CD14-positive monocyte (primary cell): ENCODE measurements at regions not wholly inside any gene's neighbourhood (a gene's known extent, or its start where the extent isn't known, plus 50 kb on each side); places are given as distances from the start of the nearest gene placed in this dataset.

ENCODE experiments used
- DNase-seq, 3 donors: peaks; one replicate each; pipeline ENCODE4 v3.0.0-alpha.2; 2011 to 2022
- H2AFZ ChIP-seq: 2 replicates; pipeline ENCODE4 v1.6.0; 2012; ENCODE audit warnings: mild to moderate bottlenecking, low read depth, low read length, inconsistent platforms; ENCODE audit not compliant: insufficient read depth, poor library complexity, severe bottlenecking
- H3K27ac ChIP-seq, 2 donors: 1 replicate in 1 of 2; 2 replicates in 1 of 2; pipeline ENCODE4 v1.5.1; 2012 to 2013; ENCODE audit warnings: low read length in 2 of 2, control low read depth in 1 of 2, inconsistent platforms in 1 of 2, low read depth in 1 of 2, mild to moderate bottlenecking in 1 of 2
- H3K27me3 ChIP-seq, 2 donors: one replicate each; pipeline versions ENCODE4 v1.6.0 to v1.6.1; 2011 to 2013; ENCODE audit warnings: low read length in 2 of 2; ENCODE audit not compliant: control insufficient read depth in 2 of 2, insufficient read depth in 2 of 2
- H3K36me3 ChIP-seq, 2 donors: replicated peaks in 1 of 2; 1 replicate in 1 of 2; 2 replicates in 1 of 2; pipeline versions ENCODE4 v1.5.1 to v1.6.1; 2012 to 2013; ENCODE audit warnings: low read length in 2 of 2, control low read depth in 1 of 2, inconsistent platforms in 1 of 2, mild to moderate bottlenecking in 1 of 2; ENCODE audit not compliant: insufficient read depth in 2 of 2, control insufficient read depth in 1 of 2
- H3K4me1 ChIP-seq, 2 donors: 1 replicate in 1 of 2; 2 replicates in 1 of 2; pipeline versions ENCODE4 v1.5.1 to v1.6.1; 2012 to 2013; ENCODE audit warnings: low read length in 2 of 2, control low read depth in 1 of 2, inconsistent platforms in 1 of 2, mild to moderate bottlenecking in 1 of 2, moderate library complexity in 1 of 2; ENCODE audit not compliant: insufficient read depth in 2 of 2, control insufficient read depth in 1 of 2
- H3K4me2 ChIP-seq: replicated peaks from 2 replicates; pipeline ENCODE3; 2012; ENCODE audit warnings: low read length, moderate library complexity, mild to moderate bottlenecking; ENCODE audit not compliant: poor library complexity, severe bottlenecking; ENCODE audit errors: extremely low read depth
- H3K4me3 ChIP-seq, 3 experiments: fragments of 200-600 bp in 1 of 3; sonication (generic) in 1 of 3; replicated peaks in 1 of 3; 1 replicate in 2 of 3; 2 replicates in 1 of 3; pipeline ENCODE4 v1.5.1; 2011 to 2013; ENCODE audit warnings: low read length in 3 of 3, mild to moderate bottlenecking in 3 of 3, control low read depth in 2 of 3, low read depth in 2 of 3, inconsistent platforms in 1 of 3, moderate library complexity in 1 of 3
- H3K79me2 ChIP-seq: 2 replicates; pipeline ENCODE4 v1.6.0; 2012; ENCODE audit warnings: mild to moderate bottlenecking, control low read depth, inconsistent platforms, low read length, moderate library complexity; ENCODE audit not compliant: insufficient read depth
- H3K9ac ChIP-seq: 2 replicates; pipeline ENCODE4 v1.6.0; 2017; ENCODE audit warnings: low read length, mild to moderate bottlenecking; ENCODE audit not compliant: insufficient read depth, poor library complexity, severe bottlenecking
- H3K9me3 ChIP-seq, 2 donors: replicated peaks in 1 of 2; 1 replicate in 1 of 2; 2 replicates in 1 of 2; pipeline versions ENCODE4 v1.5.1 to v1.6.1; 2012 to 2013; ENCODE audit warnings: low read length in 2 of 2, control low read depth in 1 of 2; ENCODE audit not compliant: control insufficient read depth in 1 of 2, insufficient read depth in 1 of 2
- H4K20me1 ChIP-seq: 2 replicates; pipeline ENCODE4 v1.6.0; 2012; ENCODE audit warnings: mild to moderate bottlenecking, low read length, control low read depth, moderate library complexity; ENCODE audit not compliant: insufficient read depth
- H3K27ac Mint-ChIP-seq, 7 donors: one replicate each; pipeline ENCODE4 v1.8.0; 2020; ENCODE audit warnings: mild to moderate bottlenecking in 7 of 7, mixed read lengths in 7 of 7, moderate library complexity in 6 of 7, inconsistent platforms in 2 of 7
- H3K27me3 Mint-ChIP-seq, 3 donors: one replicate each; pipeline ENCODE4 v1.8.0; 2021 to 2022; ENCODE audit warnings: low read depth in 3 of 3, mild to moderate bottlenecking in 3 of 3, mixed read lengths in 3 of 3, moderate library complexity in 3 of 3, inconsistent platforms in 1 of 3
- H3K36me3 Mint-ChIP-seq, 2 donors: one replicate each; pipeline ENCODE4 v1.8.0; 2020; ENCODE audit warnings: mixed read lengths in 2 of 2, inconsistent platforms in 1 of 2, mild to moderate bottlenecking in 1 of 2
- H3K4me1 Mint-ChIP-seq: one replicate; pipeline ENCODE4 v1.8.0; 2020; ENCODE audit warnings: mild to moderate bottlenecking, mixed read lengths
- H3K4me3 Mint-ChIP-seq, 2 donors: one replicate each; pipeline ENCODE4 v1.8.0; 2020; ENCODE audit warnings: mild to moderate bottlenecking in 2 of 2, mixed read lengths in 2 of 2, moderate library complexity in 1 of 2
- H3K9me3 Mint-ChIP-seq, 7 donors: one replicate each; pipeline ENCODE4 v1.8.0; 2020 to 2022; ENCODE audit warnings: mixed read lengths in 7 of 7, mild to moderate bottlenecking in 6 of 7, moderate library complexity in 6 of 7, inconsistent platforms in 2 of 7
- WGBS: methylation state at CpG from one replicate; pipeline ENCODE4 v1.1.5; 2013; ENCODE audit warnings: missing lambda C conversion rate; ENCODE audit not compliant: insufficient coverage; 5-methylcytosine and 5-hydroxymethylcytosine counted together
- intact Hi-C, 2 donors: fragments of 100-400 bp; cut with micrococcal nuclease; formaldehyde crosslinking; loops; one replicate each; pipeline versions ENCODE4 v1.15.0 to v1.15.1; 2023
- TF ChIP-seq, protein P1 (sequence below): fragments of 200-600 bp; IDR thresholded peaks from one replicate; pipeline ENCODE4 v1.8.0; 2022; ENCODE audit warnings: antibody characterized with exemption, mild to moderate bottlenecking

DNA sequence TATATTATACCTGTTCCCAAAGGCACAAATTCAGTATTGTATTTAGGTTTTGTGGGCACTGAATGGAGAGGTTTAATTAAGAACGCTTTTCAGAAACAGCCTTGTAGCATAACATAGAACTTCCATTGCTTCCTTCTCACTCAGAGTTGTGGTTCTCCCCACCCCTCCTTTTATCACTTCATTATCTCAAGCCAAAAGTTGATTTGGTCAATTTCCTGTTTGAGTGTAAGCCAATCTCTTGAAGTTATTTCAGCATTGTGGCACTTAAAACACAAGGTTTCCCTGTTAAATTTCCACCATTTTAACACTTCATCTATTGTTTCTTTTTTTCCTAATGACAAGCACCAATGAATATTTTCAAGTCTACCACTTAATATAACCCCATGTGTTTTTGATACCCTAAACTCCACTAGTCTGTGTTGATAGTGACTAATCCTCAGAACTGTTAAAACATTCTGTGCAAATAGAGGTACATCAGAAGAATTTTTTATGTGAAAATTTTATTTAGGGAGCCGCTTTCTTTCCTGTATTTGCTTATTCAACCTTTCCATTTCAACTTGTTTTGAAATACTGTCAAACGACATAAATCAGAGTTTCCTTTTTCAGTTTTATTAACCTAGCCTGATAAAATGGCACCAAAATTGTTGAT, 340.1 kb downstream of the BCAT1 start:
- Histone ChIP-seq H3K79me2 (no peaks in the 10 kb centered on the region), H3K4me2 (no peak overlapping the region), H2AFZ (no peak overlapping the region), H3K4me3 (no peak overlapping the region), H3K27ac (no peak overlapping the region), H3K27me3 (no peaks in the 10 kb centered on the region), H3K9ac (no peak overlapping the region), H3K9me3 (peaks cover 4 to 5% of the 10 kb centered on the region in 2 donors), H4K20me1 (no peaks in the 10 kb centered on the region), H3K36me3 (no peaks in the 10 kb centered on the region), H3K4me1 (no peaks in the 10 kb centered on the region)
- intact Hi-C loops, result no loop called here
- no peak for DNase-seq
- no peaks in the 10 kb centered on the region for H3K4me1 Mint-ChIP-seq
- TF ChIP-seq, protein P1, sequence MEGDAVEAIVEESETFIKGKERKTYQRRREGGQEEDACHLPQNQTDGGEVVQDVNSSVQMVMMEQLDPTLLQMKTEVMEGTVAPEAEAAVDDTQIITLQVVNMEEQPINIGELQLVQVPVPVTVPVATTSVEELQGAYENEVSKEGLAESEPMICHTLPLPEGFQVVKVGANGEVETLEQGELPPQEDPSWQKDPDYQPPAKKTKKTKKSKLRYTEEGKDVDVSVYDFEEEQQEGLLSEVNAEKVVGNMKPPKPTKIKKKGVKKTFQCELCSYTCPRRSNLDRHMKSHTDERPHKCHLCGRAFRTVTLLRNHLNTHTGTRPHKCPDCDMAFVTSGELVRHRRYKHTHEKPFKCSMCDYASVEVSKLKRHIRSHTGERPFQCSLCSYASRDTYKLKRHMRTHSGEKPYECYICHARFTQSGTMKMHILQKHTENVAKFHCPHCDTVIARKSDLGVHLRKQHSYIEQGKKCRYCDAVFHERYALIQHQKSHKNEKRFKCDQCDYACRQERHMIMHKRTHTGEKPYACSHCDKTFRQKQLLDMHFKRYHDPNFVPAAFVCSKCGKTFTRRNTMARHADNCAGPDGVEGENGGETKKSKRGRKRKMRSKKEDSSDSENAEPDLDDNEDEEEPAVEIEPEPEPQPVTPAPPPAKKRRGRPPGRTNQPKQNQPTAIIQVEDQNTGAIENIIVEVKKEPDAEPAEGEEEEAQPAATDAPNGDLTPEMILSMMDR, result no peak
- H3K36me3 Mint-ChIP-seq, result no peaks in the 10 kb centered on the region
- WGBS, result no CpG with 5 or more reads among the region's 3 CpGs
- no peaks in the 10 kb centered on the region for H3K27me3 Mint-ChIP-seq
- H3K9me3 Mint-ChIP-seq, result peaks cover 3 to 16% (median 9%) of the 10 kb centered on the region in 7 donors
- H3K4me3 Mint-ChIP-seq, result no peak overlapping the region
- H3K27ac Mint-ChIP-seq, result no peak overlapping the region

- Histone ChIP-seq H3K4me3 (no peak overlapping the region), H2AFZ (no peak overlapping the region), H3K79me2 (no peaks in the 10 kb centered on the region), H3K36me3 (no peaks in the 10 kb centered on the region), H4K20me1 (no peaks in the 10 kb centered on the region), H3K9ac (no peak overlapping the region), H3K9me3 (peaks cover 4 to 5% of the 10 kb centered on the region in 2 donors), H3K27me3 (no peaks in the 10 kb centered on the region), H3K4me2 (no peak overlapping the region), H3K27ac (no peak overlapping the region), H3K4me1 (no peaks in the 10 kb centered on the region)
- no peaks in the 10 kb centered on the region for H3K4me1 Mint-ChIP-seq
- no peak for DNase-seq
- TF ChIP-seq, protein P1, result no peak
- no peaks in the 10 kb centered on the region for H3K36me3 Mint-ChIP-seq
- WGBS, result 67% methylated on average over 1 of the region's 1 CpG
- intact Hi-C loops, result no loop called here
- H3K4me3 Mint-ChIP-seq, result no peak overlapping the region
- no peak overlapping the region for H3K27ac Mint-ChIP-seq
- H3K27me3 Mint-ChIP-seq, result no peaks in the 10 kb centered on the region
- H3K9me3 Mint-ChIP-seq, result peaks cover 3 to 16% (median 9%) of the 10 kb centered on the region in 7 donors
Observed at GRCh38 chr12:24608108-24608507, 340.8 kb downstream of the BCAT1 start.
